AML-193 (cell line): ENCODE measurements at regions not wholly inside any gene's neighbourhood (a gene's known extent, or its start where the extent isn't known, plus 50 kb on each side); places are given as distances from the start of the nearest gene placed in this dataset.

Experiments used
- DNase-seq, 2 experiments: peaks; one replicate each; lab custom pipeline; 2025; lab: John Stamatoyannopoulos, UW

DNA sequence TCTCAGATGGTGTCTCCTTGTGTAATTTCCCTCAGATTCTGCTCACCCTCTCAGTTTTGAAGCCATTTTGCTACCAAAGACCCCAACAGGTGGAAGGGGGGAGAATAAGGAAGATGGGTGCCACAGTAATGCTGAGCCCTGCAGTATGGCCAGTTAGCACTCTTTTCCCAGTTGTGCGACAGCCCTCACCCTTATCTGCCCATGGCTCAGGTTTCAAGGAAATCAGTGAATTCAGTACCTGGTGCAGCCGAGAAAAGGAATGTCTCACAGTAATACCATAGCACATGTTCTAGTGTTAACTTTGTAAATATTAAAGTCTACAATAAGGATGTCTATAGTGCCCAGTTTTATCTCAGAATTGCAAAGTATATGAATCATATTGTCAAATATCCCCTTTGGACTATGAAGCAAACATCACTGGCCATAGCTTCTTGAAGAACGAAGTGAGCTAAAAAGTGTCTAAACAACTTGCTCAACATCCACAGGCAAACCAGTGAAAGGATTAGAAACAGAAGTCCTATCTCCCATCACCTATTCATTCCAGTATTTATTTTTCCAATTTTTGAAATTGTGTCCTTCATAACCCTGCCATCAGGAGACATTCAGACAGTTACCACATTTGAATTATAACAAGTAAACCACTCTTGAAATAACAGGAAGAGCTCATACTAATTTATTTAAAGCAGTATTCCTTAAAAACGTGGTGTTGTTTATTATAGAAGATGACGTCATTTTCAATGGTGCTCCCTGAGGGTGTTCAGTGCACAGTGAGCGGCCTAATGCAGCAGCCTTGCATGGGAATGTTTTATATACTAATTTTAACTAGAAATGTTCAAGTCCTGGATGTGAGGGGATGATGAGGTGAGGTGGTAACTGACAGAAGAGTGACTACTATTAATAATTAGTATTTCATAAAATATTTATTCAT is 366.2 kb downstream of the TFAP2A start:
- no peak for DNase-seq

DNA sequence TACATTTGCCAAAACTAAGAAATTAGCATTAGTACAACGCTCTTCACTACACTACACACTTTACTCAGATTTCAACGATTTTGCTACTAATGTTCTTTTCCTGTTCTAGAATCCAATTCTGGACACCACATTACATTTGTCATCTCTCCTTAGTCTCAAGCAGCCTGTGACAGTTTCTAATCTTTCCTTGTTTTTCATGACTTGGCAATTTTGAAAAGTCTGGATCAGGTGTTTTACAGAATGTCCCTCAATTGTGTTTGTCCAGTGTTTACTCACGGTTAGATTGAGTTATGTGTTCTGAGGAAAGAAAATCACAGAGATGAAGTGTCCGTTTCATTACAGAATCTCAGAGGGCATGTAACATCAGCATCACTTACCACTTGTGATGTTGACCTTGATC is 372.6 kb downstream of the TFAP2A start:
- no peak for DNase-seq

DNA sequence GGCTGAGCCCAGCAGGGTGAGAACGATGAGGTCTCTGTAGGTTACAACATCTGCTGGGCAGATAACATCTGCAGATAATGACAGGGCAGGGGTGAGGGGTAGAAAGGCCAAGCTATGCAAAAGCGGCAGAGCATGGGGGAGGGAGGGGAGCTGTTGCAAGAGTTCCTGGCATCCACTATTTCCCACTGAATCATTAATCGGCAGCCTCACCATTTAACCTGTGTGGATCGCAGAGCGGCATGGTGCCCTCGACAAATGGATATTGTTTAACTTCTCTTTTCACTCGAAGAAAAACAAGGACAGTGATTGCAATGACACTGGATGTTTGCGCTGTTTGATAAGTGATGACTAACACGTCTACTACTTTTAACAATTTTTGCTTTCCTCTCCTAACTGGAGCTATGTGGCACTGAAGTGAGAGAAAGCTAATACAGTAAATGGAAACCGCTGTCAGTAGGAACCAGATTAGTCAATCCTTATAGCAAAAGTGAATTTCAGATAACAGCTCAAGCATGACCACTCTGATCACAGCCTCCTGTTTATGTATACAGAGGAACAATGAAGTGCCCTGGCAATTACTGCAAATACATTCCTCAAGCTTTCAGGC is 381.5 kb downstream of the TFAP2A start:
- peak; percentile 12 to 55 for DNase-seq

DNA sequence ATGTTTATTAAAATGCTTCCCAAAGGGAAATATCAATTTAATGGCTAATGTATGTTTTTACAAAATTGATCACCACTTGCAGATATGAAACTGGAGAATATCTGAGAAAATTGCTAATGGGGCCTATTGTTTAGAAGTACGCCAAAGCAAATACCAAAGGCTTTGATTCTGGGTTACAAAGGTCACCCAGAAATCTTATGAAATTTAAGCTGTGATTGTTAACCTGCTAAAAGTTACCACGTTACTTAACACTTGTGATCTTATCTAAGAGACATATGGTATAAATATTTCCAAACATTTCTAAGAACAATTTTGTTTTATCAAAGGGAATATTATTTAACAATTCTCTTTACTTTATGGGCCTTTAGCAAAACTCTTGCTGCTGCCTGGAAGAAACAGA is 383.3 kb downstream of the TFAP2A start:
- DNase-seq = no peak

DNA sequence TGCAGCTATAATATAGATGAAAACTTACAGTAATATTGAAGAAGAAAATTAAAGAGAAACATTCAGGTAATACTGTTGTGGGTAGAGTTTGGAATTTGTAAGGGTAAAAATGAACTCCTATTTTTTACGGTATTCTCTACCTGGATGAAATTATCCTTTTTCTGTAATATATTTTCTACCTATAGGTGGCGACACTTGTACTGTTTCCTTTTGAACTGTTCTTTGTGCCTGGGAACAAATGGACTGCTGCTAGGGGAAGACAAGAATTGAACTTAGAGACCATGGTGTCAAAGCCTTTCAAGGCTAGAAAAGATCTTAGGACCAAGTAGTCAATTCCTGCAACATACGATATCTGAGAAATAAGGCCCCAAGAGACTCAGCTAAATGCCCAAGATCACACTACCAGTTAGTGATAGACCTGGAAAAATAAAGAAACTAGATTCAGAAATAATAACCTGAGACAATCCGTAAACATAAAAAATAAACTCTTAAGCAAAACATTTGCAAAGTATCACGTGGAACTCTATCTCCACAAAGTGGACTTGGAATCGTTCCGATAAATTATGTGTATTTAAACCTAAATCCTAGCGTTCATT is 383.8 kb downstream of the TFAP2A start:
- DNase-seq = peak; percentile 63 to 65

DNA sequence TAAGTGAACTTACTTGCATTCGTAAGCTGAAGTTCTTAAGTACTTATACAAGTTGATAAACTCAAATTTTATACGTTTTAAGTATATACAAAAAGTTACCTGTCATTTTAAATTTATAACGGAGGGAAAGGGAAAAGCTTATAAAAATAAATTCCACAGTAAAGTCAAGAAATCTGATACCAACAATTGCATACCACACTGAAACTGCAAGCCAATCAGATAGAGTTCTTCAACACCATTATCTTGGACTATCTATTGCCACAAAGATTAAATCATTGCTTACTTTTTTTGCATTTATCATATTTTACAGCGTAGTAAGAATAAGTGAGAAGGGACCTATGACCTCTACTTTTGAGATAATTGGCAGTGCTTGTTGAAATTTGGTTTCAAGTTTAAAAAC is 386.7 kb downstream of the TFAP2A start:
- DNase-seq = no peak

DNA sequence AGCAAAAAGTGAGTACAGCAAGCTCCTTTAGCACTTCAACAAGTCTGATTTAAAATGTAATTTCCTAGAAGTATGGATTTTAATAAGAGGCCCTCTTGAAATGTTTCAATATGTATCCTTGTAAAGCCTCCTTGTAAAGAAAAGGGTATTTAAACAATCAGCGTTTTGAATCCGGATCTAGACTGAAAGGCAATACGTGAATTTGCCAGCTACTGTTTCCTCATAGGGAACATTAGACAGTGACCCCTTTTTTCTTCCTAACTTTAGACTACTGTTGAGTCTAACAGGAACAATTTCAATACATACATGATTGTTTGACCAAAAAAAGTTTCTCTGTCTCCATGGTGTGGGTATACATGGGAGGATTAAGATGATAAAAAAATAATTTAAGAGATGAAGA is 395.0 kb downstream of the TFAP2A start:
- DNase-seq = no peak

DNA sequence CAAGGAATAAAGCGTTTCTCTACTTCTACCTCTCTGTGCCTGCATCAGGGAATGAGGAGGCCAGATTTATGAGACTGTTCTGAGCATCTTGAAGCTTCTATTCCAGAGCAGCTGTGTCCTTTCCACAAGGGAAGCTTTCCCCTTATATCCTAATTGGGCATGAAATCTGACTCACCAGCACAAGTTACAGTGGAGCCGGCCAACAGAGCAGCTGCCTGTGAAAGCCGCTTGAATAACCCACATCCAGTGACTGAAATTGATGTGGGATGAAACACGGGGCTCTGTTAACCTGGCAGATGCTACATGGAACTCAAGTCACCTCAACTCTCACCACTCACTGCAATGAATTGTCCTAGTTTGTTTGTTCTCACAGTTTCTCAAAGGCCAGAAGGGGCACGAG is 400.3 kb downstream of the TFAP2A start:
- no peak for DNase-seq

DNA sequence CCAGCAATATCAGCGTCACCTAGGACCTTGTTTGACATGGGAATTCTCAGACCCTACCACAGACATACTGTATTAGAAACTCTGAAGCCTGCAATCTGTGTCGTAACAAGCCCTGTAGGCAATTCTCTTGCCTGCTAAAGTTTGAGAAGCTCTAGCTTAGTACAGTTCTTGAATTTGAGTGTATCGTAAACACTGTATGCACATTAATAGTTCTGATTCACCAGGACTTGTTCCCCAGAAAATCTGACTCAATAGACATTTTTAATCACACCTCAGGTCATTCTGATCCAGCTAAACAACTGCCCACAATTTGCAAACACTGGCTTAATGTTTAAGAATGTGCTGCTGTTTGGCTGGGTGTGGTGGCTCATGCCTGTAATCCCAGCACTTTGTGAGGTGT is 414.3 kb downstream of the TFAP2A start:
- no peak for DNase-seq

DNA sequence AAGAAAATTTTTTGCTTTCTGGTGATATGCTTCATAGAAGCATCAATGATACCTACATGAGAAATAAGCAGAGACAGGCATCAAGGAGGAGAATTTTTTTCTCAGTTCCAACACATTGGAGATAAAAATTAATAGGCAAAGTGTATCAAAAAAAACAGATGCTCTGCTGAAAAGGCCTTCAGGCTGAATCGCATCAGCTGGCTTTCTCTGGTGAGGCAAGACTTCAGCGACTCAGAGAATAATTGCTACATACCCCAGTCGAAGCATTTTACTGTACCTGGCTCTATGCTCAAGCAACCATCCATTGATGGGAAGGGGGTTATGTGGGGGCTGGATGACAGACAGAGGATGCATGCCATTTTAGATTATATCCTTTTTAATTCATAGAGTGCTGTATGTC is 415.1 kb downstream of the TFAP2A start:
- DNase-seq = no peak

DNA sequence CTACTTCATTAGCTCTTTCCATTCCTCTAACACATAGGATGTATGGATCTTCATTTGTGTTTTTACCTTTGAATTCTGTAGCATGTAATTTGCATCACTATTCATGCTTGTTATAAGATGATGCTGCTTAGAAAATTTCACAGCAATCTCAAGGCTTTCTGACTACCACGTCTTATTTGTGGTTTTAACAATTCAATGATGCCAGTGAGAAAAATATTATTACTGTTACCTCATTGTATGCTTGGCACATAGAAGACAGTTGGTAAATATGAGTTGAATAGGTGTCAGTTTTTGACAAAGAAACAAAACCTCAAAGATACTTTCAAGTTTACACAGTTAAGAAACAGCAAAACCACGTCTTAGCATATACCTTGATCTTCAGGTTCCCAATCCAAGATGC is 428.6 kb downstream of the TFAP2A start:
- DNase-seq = no peak

DNA sequence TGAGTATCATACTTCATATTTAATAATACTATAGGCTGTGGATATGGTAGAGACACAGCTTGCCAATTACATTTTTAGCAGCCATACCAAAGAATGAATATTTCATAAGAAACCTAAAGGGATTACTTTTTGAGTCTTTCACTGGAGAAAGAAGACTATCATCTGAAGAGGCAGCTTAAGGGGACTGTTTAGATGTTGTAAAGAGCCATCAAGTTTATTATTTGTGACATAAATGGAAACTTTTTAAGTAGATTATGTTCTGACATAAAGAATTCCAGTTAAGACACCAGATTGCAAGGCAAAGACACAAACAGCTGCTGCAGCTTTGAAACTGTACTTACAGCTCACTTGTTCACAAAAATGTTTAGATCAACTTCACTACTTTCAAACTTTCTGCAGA is 429.4 kb downstream of the TFAP2A start:
- DNase-seq = no peak

DNA sequence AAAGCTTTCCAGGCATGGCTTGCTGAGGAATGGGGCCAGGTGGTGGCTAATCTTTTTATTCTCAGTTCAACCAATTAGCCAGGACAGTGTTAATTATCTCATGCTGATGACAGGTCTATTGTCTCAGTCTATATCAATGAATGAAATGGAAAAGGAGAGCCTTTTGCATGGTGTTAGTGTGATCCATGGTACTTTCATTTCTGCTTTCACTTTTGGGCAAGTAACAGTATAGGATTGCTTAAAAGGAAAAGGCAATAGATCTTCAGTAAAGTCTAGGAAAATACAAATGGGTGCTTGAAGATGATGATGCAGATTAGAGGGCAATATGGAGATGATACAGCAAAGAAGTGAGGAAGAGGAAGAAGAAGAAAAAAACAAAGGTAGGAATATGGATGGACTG is 430.3 kb downstream of the TFAP2A start:
- no peak for DNase-seq

DNA sequence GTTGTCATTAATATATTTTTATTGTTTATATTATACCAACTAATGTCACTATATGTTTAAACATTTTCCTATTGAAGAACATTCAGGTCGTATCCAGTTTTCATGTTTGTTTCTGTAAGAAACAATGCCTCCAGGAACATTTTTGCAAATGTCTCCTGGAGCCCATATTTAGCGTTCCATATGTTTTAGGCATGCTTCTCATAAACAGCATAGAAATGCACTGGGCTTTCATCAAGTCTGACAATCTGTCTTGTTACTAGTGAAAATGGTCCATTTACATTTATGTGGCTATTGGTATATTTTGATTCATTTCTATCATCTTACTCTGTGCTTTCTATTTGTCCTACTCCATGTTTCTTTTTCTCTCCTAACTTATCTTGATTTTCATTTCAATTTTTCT is 431.7 kb downstream of the TFAP2A start:
- DNase-seq = no peak

DNA sequence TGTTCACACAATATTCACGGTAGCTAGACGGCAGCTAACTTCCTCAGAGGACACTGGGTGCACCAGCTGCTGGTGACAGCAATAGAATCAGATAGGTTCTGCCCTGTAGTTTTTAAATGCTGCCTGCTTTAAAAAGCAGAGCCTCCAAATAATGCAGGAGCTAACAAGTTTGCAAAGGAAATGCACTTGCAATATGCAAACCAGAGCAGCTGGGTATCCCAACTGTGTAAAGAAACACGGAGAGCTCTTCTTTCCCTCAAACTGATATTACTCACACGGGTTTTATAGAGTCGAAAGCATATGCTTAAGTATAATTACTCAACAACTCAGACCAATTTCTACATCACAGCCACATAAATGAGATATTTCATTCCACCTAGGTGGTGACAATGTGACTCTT is 432.7 kb downstream of the TFAP2A start:
- no peak for DNase-seq

DNA sequence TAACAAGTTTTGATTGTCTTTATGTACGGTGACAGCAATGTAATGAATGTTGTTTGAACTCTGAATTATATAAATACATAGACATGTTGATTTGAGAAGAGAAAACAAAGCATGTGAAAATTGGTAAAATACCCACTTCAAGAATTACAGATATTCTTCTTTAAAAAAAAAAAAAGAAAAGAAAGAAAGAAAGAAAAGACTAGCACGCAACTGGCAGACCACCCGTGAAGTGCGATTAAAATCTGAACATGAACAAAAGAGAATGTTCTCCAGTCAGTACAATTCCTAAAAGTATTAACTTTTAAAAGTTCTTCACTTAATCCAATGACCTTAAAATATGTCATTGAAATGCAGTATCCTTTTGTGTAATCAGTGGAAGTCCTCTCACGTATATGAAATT is 434.9 kb downstream of the TFAP2A start:
- no peak for DNase-seq

DNA sequence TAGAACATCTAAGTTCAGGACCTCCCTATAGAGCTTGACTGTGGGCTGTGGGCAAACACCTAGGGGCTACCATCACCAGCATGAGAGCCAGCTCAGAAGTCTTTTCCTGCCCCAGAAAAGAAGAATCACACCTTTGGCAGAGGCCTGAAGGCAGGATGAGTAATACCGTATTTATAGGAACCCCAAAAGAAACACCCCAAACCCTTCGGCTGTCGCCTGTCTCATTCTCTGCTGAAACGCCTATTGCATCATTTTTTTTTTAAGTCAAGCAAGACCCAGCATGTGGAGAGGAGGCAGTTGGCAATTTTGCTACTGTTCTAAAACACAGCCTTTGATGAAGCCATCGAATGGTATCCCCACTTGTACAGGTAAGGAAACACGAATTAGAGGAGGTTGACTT is 436.4 kb downstream of the TFAP2A start:
- DNase-seq = no peak

DNA sequence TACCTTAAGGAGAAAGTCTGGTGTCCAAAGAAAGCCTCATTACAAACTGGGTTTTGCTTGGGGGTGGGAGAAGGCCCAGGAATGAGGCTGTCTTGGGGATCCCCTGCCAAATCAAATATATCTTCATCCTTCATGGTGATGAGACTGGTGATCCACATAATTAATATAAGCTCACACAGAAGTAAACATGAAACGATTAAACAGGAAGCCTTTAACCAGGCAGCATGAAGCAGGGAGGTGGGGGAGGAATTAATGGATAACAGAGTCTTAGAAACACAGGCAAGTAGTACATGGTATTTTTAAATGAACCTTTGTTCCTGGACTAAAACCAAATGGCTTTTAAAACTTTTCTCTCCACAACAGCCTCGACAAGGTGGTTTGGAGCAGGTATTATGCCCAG is 437.5 kb downstream of the TFAP2A start:
- no peak for DNase-seq

DNA sequence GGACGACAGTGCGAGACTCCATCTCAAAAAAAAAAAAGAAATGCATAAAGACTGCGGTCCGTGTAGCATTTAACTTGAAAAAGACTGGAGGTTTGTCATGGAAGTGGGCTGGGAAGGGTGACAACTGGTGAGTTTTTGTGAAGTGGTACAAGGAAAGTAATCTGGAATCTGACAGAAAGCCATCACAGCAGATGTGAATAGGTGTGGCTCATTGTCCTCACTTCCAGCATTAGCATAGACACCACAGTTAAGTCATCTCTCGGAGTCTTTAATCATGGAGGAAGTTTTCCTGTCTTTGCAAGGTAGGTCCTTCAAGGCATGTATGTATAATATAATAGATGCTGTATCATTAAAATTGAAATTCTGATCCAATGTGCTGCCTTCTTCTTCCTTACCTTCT is 453.2 kb downstream of the TFAP2A start:
- DNase-seq = no peak

DNA sequence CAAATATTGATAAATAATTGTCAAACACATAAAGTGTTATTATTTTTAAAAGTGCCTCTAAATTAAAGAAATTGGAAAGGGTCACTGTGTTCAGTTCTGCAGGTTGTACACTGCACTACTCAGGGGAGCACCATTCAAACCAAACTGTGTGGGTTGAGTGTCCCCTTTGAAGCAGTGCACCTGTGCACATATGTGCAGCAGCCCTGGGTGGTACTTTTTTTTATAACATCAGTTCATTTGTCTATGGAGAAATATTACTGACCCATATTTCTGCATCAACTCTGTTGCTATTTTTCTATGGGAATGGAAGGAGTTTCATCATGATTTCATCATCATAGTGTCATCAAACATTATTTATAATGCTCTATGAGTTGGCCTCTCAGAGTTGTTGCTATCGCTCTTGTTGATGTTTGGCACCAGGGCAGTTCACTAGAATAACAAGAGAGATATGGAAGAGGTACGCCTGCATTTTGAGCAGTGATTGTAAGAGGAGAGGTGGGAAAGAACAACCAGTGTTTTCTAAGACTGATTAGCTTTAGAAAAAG is 457.6 kb downstream of the TFAP2A start:
- no peak for DNase-seq

DNA sequence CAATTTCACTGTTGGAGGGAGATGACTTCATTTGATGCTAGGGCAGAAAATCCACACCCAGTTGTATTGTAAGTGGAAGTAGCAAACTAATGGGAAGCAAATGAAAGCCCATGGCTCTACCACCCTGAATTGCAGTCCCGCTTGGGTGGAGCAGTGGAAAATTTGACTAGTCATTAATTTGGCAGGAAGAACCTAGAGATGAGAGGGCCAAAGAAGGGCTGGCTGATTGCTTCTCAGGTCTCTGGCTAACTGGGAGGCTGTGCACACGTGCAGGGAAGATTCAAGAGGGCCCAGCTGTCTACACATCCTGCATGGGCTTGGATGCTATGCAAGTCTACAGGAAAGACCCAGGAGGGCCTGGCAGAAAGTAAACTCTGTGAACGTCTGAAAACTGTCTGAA is 466.2 kb downstream of the TFAP2A start:
- DNase-seq = no peak

DNA sequence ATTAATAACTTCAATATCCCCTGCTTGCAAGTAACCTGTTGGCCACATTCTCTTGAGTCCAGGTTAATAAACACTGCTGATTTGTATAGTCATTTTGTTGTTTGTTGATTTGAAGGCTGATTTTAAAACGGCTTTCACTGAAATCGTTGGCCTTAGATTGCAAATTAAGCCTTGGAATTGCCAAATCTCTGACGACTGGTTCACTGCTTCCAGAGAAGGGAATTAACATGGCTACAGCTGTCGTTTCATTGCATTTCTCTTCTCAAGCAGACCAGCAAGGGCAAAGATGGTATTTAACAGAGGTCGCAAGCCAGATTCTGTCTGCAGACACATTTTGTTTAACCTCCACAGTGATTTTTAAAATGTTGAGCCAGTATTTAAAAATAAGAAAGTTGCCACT is 470.9 kb downstream of the TFAP2A start:
- DNase-seq = no peak

DNA sequence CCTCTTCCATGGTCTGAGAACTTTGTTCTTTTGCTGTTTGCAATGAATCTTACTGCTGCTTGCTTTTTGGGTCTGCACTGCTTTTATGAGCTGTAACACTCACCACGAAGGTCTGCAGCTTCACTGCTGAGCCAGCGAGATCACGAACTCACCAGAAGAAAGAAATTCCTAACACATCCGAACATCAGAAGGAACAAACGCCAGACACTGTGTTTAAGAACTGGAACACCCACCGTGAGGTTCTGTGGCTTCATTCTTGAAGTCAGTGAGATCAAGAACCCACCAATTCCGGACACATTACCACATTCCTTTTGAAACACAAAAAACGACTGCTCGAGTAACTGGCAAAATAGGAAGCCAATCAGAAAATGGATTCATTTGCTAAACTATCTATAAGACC is 471.8 kb downstream of the TFAP2A start:
- DNase-seq = no peak
